IPS DF 6.9 (cell line): ENCODE measurements at regions not wholly inside any gene's neighbourhood (a gene's known extent, or its start where the extent isn't known, plus 50 kb on each side); places are given as distances from the start of the nearest gene placed in this dataset.

Source experiments
- DNase-seq: peaks from one replicate; pipeline ENCODE4 v3.0.0-alpha.2; 2013; ENCODE audit warnings: low read depth, low spot score
- H3K27ac ChIP-seq: one replicate; pipeline ENCODE4 v1.5.1; 2013; ENCODE audit warnings: low read length, control low read depth
- H3K27me3 ChIP-seq: 2 replicates; pipeline ENCODE4 v1.6.1; 2013; ENCODE audit warnings: mild to moderate bottlenecking, low read length; ENCODE audit not compliant: control insufficient read depth, insufficient read depth
- H3K36me3 ChIP-seq: 2 replicates; pipeline ENCODE4 v1.6.1; 2013; ENCODE audit warnings: low read length; ENCODE audit not compliant: control insufficient read depth, insufficient read depth
- H3K4me1 ChIP-seq: 2 replicates; pipeline ENCODE4 v1.6.1; 2013; ENCODE audit warnings: low read length; ENCODE audit not compliant: control insufficient read depth, insufficient read depth
- H3K4me3 ChIP-seq: 2 replicates; pipeline ENCODE4 v1.5.1; 2013; ENCODE audit warnings: mild to moderate bottlenecking, low read length
- H3K9me3 ChIP-seq: 2 replicates; pipeline ENCODE4 v1.6.1; 2013; ENCODE audit warnings: low read length, inconsistent platforms; ENCODE audit not compliant: control insufficient read depth, insufficient read depth
- WGBS: extraction: QIAGEN DNeasy Blood & Tissue Kit; methylation state at CpG from one replicate; pipeline ENCODE4 v1.1.7; 2013; ENCODE audit warnings: mixed read lengths, missing lambda C conversion rate; ENCODE audit not compliant: insufficient read length, insufficient coverage; 5-methylcytosine and 5-hydroxymethylcytosine counted together

GRCh38 chr2:16591370-16591933 is 74.2 kb downstream of the CYRIA start:
- H3K4me1 ChIP-seq: peaks cover 2% of the 10 kb centered on the region; the same call in 1 of the 2 replicates
- H3K4me3 ChIP-seq: no peak overlapping the region
- DNase-seq: no peak
- no peaks in the 10 kb centered on the region for H3K9me3 ChIP-seq
- no peaks in the 10 kb centered on the region for H3K27me3 ChIP-seq
- H3K36me3 ChIP-seq: no peaks in the 10 kb centered on the region
- H3K27ac ChIP-seq: no peak overlapping the region
- WGBS: no CpG with 5 or more reads among the region's 3 CpGs

GRCh38 chr2:16589465-16589864 is 76.2 kb downstream of the CYRIA start:
- DNase-seq: no peak
- no CpG with 5 or more reads among the region's 3 CpGs for WGBS
- H3K4me1 ChIP-seq: peaks cover 2% of the 10 kb centered on the region; the same call in 1 of the 2 replicates
- no peaks in the 10 kb centered on the region for H3K27me3 ChIP-seq
- H3K9me3 ChIP-seq: no peaks in the 10 kb centered on the region
- H3K27ac ChIP-seq: no peak overlapping the region
- H3K36me3 ChIP-seq: no peaks in the 10 kb centered on the region
- no peak overlapping the region for H3K4me3 ChIP-seq

- peak; percentile 25 for DNase-seq
- H3K36me3 ChIP-seq: no peaks in the 10 kb centered on the region
- no peak overlapping the region for H3K27ac ChIP-seq
- H3K4me1 ChIP-seq: peaks cover 2% of the 10 kb centered on the region; the same call in 1 of the 2 replicates
- no peak overlapping the region for H3K4me3 ChIP-seq
- H3K9me3 ChIP-seq: no peaks in the 10 kb centered on the region
- no peaks in the 10 kb centered on the region for H3K27me3 ChIP-seq
- WGBS: no CpG with 5 or more reads among the region's 3 CpGs
Observed at GRCh38 chr2:16588565-16588964, 77.1 kb downstream of the CYRIA start.

GRCh38 chr2:16587601-16588000 is 78.0 kb downstream of the CYRIA start:
- H3K27me3 ChIP-seq: no peaks in the 10 kb centered on the region
- WGBS: no CpG with 5 or more reads among the region's 4 CpGs
- no peaks in the 10 kb centered on the region for H3K9me3 ChIP-seq
- no peaks in the 10 kb centered on the region for H3K36me3 ChIP-seq
- H3K4me3 ChIP-seq: no peak overlapping the region
- DNase-seq: no peak
- peaks cover 2% of the 10 kb centered on the region; the same call in 1 of the 2 replicates for H3K4me1 ChIP-seq
- no peak overlapping the region for H3K27ac ChIP-seq

DNA sequence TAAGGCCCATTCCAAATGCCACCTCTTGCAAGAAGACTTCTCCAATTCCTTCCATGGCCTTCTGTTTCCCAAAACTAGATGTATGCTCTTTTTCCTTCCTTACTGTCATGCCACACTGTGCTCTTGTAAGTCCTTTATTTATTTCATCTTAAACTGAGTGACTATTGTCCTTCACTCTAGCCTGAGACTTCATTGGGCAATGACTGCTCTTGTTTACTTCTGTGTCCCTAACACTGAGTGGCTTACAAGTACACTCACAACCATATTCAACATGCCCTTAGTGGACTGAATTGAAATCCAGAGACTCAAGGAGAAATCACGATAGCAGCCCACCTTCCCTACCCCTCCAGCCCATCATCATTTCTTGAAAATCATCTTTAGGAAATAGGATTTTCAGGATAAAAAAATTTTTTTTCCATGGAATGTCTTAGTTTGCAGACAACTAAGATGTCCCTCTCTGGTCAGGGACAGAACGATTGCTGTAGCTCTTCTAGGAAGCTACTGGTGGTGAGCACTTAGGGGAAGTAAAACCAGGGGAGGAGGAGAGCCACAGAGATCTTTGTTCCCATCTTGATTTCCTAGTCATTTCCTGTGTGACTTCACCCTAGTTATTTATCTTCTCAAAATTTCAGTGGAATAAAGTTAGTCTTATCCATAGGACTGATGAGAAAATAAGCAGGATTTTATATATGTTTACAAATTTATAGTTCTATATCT is 80.7 kb downstream of the CYRIA start:
- Histone ChIP-seq H3K27ac (no peak overlapping the region), H3K9me3 (no peaks in the 10 kb centered on the region), H3K27me3 (no peaks in the 10 kb centered on the region), H3K36me3 (no peaks in the 10 kb centered on the region), H3K4me1 (peaks cover 2% of the 10 kb centered on the region; the same call in 1 of the 2 replicates), H3K4me3 (no peak overlapping the region)
- WGBS: no CpG with 5 or more reads among the region's 2 CpGs
- DNase-seq: no peak

- no peak for DNase-seq
- Histone ChIP-seq H3K27me3 (no peaks in the 10 kb centered on the region), H3K4me3 (no peak overlapping the region), H3K27ac (no peak overlapping the region), H3K4me1 (no peaks in the 10 kb centered on the region; the same call in 1 of the 2 replicates), H3K9me3 (no peaks in the 10 kb centered on the region), H3K36me3 (no peaks in the 10 kb centered on the region)
- WGBS: no CpG with 5 or more reads among the region's 2 CpGs
Observed at GRCh38 chr2:16584084-16584483, 81.5 kb downstream of the CYRIA start.

DNA sequence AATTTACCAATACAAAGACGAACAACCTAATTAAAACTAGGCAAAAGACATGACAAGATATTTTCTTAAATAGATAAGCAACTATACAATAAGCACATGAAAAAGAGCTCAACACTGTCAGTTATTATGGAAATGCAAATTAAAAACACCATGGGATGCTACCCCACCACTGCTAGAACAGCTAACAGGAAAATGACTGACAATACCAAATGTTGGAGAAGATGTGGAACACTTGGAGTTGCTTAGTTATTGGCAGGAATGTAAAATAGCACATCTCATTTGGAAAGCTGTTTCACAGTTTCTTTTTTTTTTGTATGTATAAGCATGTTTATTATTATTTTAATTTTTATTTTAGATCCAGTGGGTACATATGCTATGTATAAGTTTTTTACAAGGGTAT is 84.4 kb downstream of the CYRIA start:
- WGBS: no CpG with 5 or more reads among the region's 1 CpG
- no peak overlapping the region for H3K27ac ChIP-seq
- no peaks in the 10 kb centered on the region for H3K9me3 ChIP-seq

GRCh38 chr2:16578081-16578480 is 87.6 kb downstream of the CYRIA start:
- H3K4me3 ChIP-seq: no peak overlapping the region
- no peaks in the 10 kb centered on the region for H3K36me3 ChIP-seq
- H3K9me3 ChIP-seq: no peaks in the 10 kb centered on the region
- H3K4me1 ChIP-seq: no peaks in the 10 kb centered on the region
- DNase-seq: no peak
- no peaks in the 10 kb centered on the region for H3K27me3 ChIP-seq
- WGBS: no CpG with 5 or more reads among the region's 3 CpGs
- H3K27ac ChIP-seq: no peak overlapping the region

More for the DNA sequence above, 84.4 kb downstream of the CYRIA start:
- no peaks in the 10 kb centered on the region for H3K4me1 ChIP-seq
- no peaks in the 10 kb centered on the region for H3K27me3 ChIP-seq
- DNase-seq: no peak
- no peak overlapping the region for H3K4me3 ChIP-seq
- H3K36me3 ChIP-seq: no peaks in the 10 kb centered on the region

DNA sequence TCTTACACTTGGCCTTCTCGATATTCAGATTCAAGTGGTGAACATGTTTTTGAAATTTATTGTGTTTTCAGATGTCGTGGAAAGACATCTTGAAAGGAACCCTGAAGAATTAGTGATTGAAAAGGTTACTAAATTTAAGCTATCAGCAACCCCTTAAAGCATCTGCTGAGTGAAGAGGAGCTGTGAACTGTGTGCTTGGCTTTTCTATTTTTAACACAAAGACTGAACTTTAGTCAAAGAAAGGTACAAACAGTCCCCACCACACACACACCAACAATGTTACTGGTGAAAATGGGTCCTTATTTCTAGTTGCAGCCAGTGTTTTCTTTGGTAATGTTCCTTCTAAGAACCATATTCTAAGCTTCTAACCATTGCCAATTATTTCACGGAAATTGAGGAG is 95.1 kb downstream of the CYRIA start:
- no peaks in the 10 kb centered on the region for H3K36me3 ChIP-seq
- no peaks in the 10 kb centered on the region for H3K9me3 ChIP-seq
- H3K4me1 ChIP-seq: no peaks in the 10 kb centered on the region
- no peaks in the 10 kb centered on the region for H3K27me3 ChIP-seq
- WGBS: no CpG with 5 or more reads among the region's 3 CpGs
- no peak for DNase-seq
- H3K27ac ChIP-seq: no peak overlapping the region
- no peak overlapping the region for H3K4me3 ChIP-seq

DNA sequence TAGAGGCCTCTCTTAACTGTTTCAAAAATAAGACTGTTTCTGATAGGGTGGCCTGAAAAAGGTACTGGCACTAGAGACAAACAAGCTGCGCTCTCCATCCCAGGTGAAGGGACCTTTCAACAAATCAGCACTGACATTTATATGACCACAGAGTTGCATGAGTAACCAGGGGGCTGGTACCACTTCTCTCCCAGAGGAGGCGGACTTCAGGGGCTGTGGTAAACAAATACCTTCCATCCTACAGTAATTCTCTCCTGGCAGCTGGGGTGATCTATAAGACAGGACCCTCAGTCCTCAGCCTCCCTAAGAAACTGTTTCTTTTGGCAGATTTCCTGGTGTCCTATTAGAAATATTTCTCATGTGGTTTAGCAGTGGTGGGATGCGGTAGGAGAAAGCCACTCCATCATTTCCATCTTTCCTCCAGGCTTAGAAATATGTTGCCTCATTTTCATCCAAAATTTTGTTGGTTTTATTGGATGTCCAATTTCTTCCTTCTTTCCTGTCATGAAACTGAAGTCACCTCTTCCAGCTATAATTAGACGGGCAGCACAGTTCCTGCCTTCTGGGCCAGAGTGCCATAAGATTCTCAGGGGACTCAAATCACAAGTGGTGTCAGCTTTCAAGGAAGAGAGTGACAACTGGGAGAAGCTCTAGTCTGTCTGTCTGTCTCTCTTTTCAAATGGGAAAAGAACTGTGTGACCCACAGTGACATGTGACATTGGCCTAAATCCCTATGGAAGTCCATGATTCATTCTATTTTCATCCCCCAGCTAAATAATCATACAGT is 96.4 kb downstream of the CYRIA start:
- H3K9me3 ChIP-seq: no peaks in the 10 kb centered on the region
- WGBS: no CpG with 5 or more reads among the region's 4 CpGs

More for the DNA sequence above, 96.4 kb downstream of the CYRIA start:
- Histone ChIP-seq H3K4me3 (no peak overlapping the region), H3K4me1 (no peaks in the 10 kb centered on the region), H3K27me3 (no peaks in the 10 kb centered on the region), H3K36me3 (no peaks in the 10 kb centered on the region), H3K27ac (no peak overlapping the region)
- no peak for DNase-seq
